Astrocyte (in vitro differentiated cells and primary cell): ENCODE measurements at regions not wholly inside any gene's neighbourhood (a gene's known extent, or its start where the extent isn't known, plus 50 kb on each side); places are given as distances from the start of the nearest gene placed in this dataset.

Experiments used
- DNase-seq: peaks from one replicate; pipeline ENCODE4 v3.0.0-alpha.2; 2010; ENCODE audit warnings: low read depth
- FAIRE-seq: peaks from 2 replicates; lab custom pipeline; 2011; peaks lifted over from hg19 to GRCh38; lab: Jason Lieb, UNC
- H2AFZ ChIP-seq: 2 replicates; pipeline ENCODE4 v1.6.0; 2012; ENCODE audit warnings: low read depth, low read length, inconsistent platforms
- H3K27ac ChIP-seq: 2 replicates; pipeline ENCODE4 v1.5.1; 2011; ENCODE audit warnings: low read depth, low read length, inconsistent platforms
- H3K27me3 ChIP-seq: 2 replicates; pipeline ENCODE4 v1.6.0; 2011; ENCODE audit warnings: low read length, inconsistent platforms; ENCODE audit not compliant: insufficient read depth
- H3K36me3 ChIP-seq: 2 replicates; pipeline ENCODE4 v1.5.1; 2011; ENCODE audit warnings: low read length, inconsistent platforms; ENCODE audit not compliant: insufficient read depth
- H3K4me1 ChIP-seq: 2 replicates; pipeline ENCODE4 v1.5.1; 2011; ENCODE audit warnings: low read length, inconsistent platforms; ENCODE audit not compliant: insufficient read depth
- H3K4me2 ChIP-seq: 2 replicates; pipeline ENCODE4 v1.6.0; 2012; ENCODE audit warnings: low read length, inconsistent platforms
- H3K4me3 ChIP-seq: 2 replicates; pipeline ENCODE4 v1.5.1; 2011; ENCODE audit warnings: low read depth, mild to moderate bottlenecking, low read length, inconsistent platforms; ENCODE audit not compliant: insufficient read depth
- H3K79me2 ChIP-seq: 2 replicates; pipeline ENCODE4 v1.6.0; 2012; ENCODE audit warnings: mild to moderate bottlenecking, low read length, inconsistent platforms; ENCODE audit not compliant: insufficient read depth
- H3K9ac ChIP-seq: 2 replicates; pipeline ENCODE4 v1.6.0; 2012; ENCODE audit warnings: mild to moderate bottlenecking, low read length, inconsistent platforms
- H3K9me3 ChIP-seq: 2 replicates; pipeline ENCODE4 v1.5.1; 2012; ENCODE audit warnings: low read depth, mild to moderate bottlenecking, low read length, inconsistent platforms; ENCODE audit not compliant: insufficient read depth
- H4K20me1 ChIP-seq: 2 replicates; pipeline ENCODE4 v1.6.0; 2012; ENCODE audit warnings: low read length, inconsistent platforms; ENCODE audit not compliant: insufficient read depth
- H3K27ac Mint-ChIP-seq: one replicate; pipeline ENCODE4 v1.8.0; 2021; ENCODE audit warnings: mild to moderate bottlenecking, mixed read lengths; ENCODE audit not compliant: unreplicated experiment
- H3K27me3 Mint-ChIP-seq: one replicate; pipeline ENCODE4 v1.8.0; 2021; ENCODE audit warnings: low read depth, mixed read lengths; ENCODE audit not compliant: unreplicated experiment
- H3K36me3 Mint-ChIP-seq: one replicate; pipeline ENCODE4 v1.8.0; 2021; ENCODE audit warnings: low read depth, mixed read lengths; ENCODE audit not compliant: unreplicated experiment
- H3K4me1 Mint-ChIP-seq: one replicate; pipeline ENCODE4 v1.8.0; 2021; ENCODE audit warnings: low read depth, mixed read lengths; ENCODE audit not compliant: unreplicated experiment
- H3K4me3 Mint-ChIP-seq: one replicate; pipeline ENCODE4 v1.8.0; 2021; ENCODE audit warnings: mild to moderate bottlenecking, moderate library complexity, mixed read lengths; ENCODE audit not compliant: unreplicated experiment
- H3K9me3 Mint-ChIP-seq: one replicate; pipeline ENCODE4 v1.8.0; 2021; ENCODE audit warnings: mild to moderate bottlenecking, mixed read lengths; ENCODE audit not compliant: unreplicated experiment
- CTCF ChIP-seq: IDR thresholded peaks from 2 replicates; pipeline ENCODE4 v1.5.1; 2011; ENCODE audit warnings: low read depth, mild to moderate bottlenecking, inconsistent platforms, low read length, moderate library complexity; ENCODE audit not compliant: insufficient read depth
- EZH2 ChIP-seq: IDR thresholded peaks from 2 replicates; pipeline ENCODE4 v1.6.1; 2012; ENCODE audit warnings: mild to moderate bottlenecking, low read length, inconsistent platforms; ENCODE audit not compliant: insufficient read depth

- H3K4me3 ChIP-seq = no peak overlapping the region
- H3K4me3 Mint-ChIP-seq = no peak overlapping the region
- H3K9me3 Mint-ChIP-seq = no peaks in the 10 kb centered on the region
- no peak overlapping the region for H3K27ac ChIP-seq
- no peak overlapping the region for H2AFZ ChIP-seq
- no peaks in the 10 kb centered on the region for H3K4me1 Mint-ChIP-seq
- H3K9ac ChIP-seq = no peak overlapping the region
- H3K36me3 Mint-ChIP-seq = peaks cover 21% of the 10 kb centered on the region
- H3K4me1 ChIP-seq = no peaks in the 10 kb centered on the region
- peaks cover 19% of the 10 kb centered on the region for H3K79me2 ChIP-seq
- H4K20me1 ChIP-seq = peaks cover 24% of the 10 kb centered on the region
- no peaks in the 10 kb centered on the region for H3K27me3 ChIP-seq
- peaks cover 28% of the 10 kb centered on the region for H3K36me3 ChIP-seq
- FAIRE-seq = no peak
- H3K27me3 Mint-ChIP-seq = no peaks in the 10 kb centered on the region
- H3K9me3 ChIP-seq = no peaks in the 10 kb centered on the region
- no peak overlapping the region for H3K4me2 ChIP-seq
- TF ChIP-seq EZH2 = no peak
- no peak for TF ChIP-seq CTCF
- DNase-seq = no peak
- H3K27ac Mint-ChIP-seq = no peak overlapping the region
Observed at GRCh38 chr17:31588034-31588433, 196.6 kb downstream of the RAB11FIP4 start.
